NCI-H2196 treated with DMSO at 0.1 percent for 48 hours (cell line): ENCODE measurements at regions not wholly inside any gene's neighbourhood (a gene's known extent, or its start where the extent isn't known, plus 50 kb on each side); places are given as distances from the start of the nearest gene placed in this dataset.
"Not testable (repeated sequence)": the region's sequence is repeated elsewhere in the genome, so short reads cannot be mapped to it uniquely, and the experiment has no call there.

Experiments used
- DNase-seq: peaks from one replicate; lab custom pipeline; 2025; ENCODE audit not compliant: unreplicated experiment; lab: John Stamatoyannopoulos, UW

GRCh38 chr1:189125694-189126093 is 1352.0 kb downstream of the BRINP3 start:
- DNase-seq = no peak

GRCh38 chr1:189131576-189131975 is 1346.1 kb downstream of the BRINP3 start:
- DNase-seq = no peak

- DNase-seq = not testable (repeated sequence)
Observed at GRCh38 chr1:189139748-189140147, 1337.9 kb downstream of the BRINP3 start.

GRCh38 chr1:189141056-189141455 is 1336.6 kb downstream of the BRINP3 start:
- DNase-seq = no peak

GRCh38 chr1:189149547-189150375 is 1327.9 kb downstream of the BRINP3 start:
- no peak for DNase-seq

- DNase-seq = no peak
Observed at GRCh38 chr1:189150624-189151023, 1327.0 kb downstream of the BRINP3 start.

- DNase-seq = no peak
Observed at GRCh38 chr1:189151361-189151760, 1326.3 kb downstream of the BRINP3 start.

GRCh38 chr1:189152685-189153084 is 1325.0 kb downstream of the BRINP3 start:
- DNase-seq = no peak

- no peak for DNase-seq
Observed at GRCh38 chr1:189158155-189158554, 1319.5 kb downstream of the BRINP3 start.

- DNase-seq = no peak
Observed at GRCh38 chr1:189175889-189176288, 1301.8 kb downstream of the BRINP3 start.

- DNase-seq = no peak
Observed at GRCh38 chr1:189180057-189180456, 1297.6 kb downstream of the BRINP3 start.

GRCh38 chr1:189185097-189185496 is 1292.6 kb downstream of the BRINP3 start:
- DNase-seq = no peak

GRCh38 chr1:189192741-189193520 is 1284.7 kb downstream of the BRINP3 start:
- DNase-seq = no peak

GRCh38 chr1:189205863-189206262 is 1271.8 kb downstream of the BRINP3 start:
- DNase-seq = no peak

- DNase-seq = no peak
Observed at GRCh38 chr1:189206617-189207016, 1271.0 kb downstream of the BRINP3 start.

- no peak for DNase-seq
Observed at GRCh38 chr1:189211742-189212141, 1265.9 kb downstream of the BRINP3 start.

GRCh38 chr1:189212606-189213005 is 1265.1 kb downstream of the BRINP3 start:
- DNase-seq = no peak

GRCh38 chr1:189216886-189217285 is 1260.8 kb downstream of the BRINP3 start:
- DNase-seq = no peak

- no peak for DNase-seq
Observed at GRCh38 chr1:189217646-189218045, 1260.0 kb downstream of the BRINP3 start.

- DNase-seq = no peak
Observed at GRCh38 chr1:189220750-189221149, 1256.9 kb downstream of the BRINP3 start.

GRCh38 chr1:189225794-189226145 is 1251.9 kb downstream of the BRINP3 start:
- DNase-seq = not testable (repeated sequence)

- DNase-seq = no peak
Observed at GRCh38 chr1:189226779-189227178, 1250.9 kb downstream of the BRINP3 start.
